Vagina (tissue), 2 donors: ENCODE measurements at regions not wholly inside any gene's neighbourhood (a gene's known extent, or its start where the extent isn't known, plus 50 kb on each side); places are given as distances from the start of the nearest gene placed in this dataset.

Experiments used
- POLR2A ChIP-seq, 2 donors: fragments of 450-650 bp; IDR thresholded peaks; one replicate each; pipeline ENCODE4 v1.6.1; 2017; ENCODE audit warnings: antibody characterized with exemption in 2 of 2, mild to moderate bottlenecking in 2 of 2, moderate library complexity in 2 of 2
- POLR2AphosphoS5 ChIP-seq, 2 donors: sonication (generic); formaldehyde crosslinking; IDR thresholded peaks; one replicate each; pipeline ENCODE4 v1.9.0; 2017; ENCODE audit warnings: antibody characterized with exemption in 2 of 2, mild to moderate bottlenecking in 2 of 2, low read depth in 1 of 2; ENCODE audit not compliant: insufficient read depth in 1 of 2
- TF ChIP-seq, protein P1 (sequence below), 3 experiments: fragments of 450-650 bp in 2 of 3; fragments of 200-600 bp in 1 of 3; sonication (generic) in 1 of 3; IDR thresholded peaks; one replicate each; pipeline ENCODE4 v1.5.1; 2017 to 2019; ENCODE audit warnings: antibody characterized with exemption in 3 of 3, mild to moderate bottlenecking in 2 of 3, moderate library complexity in 2 of 3

DNA sequence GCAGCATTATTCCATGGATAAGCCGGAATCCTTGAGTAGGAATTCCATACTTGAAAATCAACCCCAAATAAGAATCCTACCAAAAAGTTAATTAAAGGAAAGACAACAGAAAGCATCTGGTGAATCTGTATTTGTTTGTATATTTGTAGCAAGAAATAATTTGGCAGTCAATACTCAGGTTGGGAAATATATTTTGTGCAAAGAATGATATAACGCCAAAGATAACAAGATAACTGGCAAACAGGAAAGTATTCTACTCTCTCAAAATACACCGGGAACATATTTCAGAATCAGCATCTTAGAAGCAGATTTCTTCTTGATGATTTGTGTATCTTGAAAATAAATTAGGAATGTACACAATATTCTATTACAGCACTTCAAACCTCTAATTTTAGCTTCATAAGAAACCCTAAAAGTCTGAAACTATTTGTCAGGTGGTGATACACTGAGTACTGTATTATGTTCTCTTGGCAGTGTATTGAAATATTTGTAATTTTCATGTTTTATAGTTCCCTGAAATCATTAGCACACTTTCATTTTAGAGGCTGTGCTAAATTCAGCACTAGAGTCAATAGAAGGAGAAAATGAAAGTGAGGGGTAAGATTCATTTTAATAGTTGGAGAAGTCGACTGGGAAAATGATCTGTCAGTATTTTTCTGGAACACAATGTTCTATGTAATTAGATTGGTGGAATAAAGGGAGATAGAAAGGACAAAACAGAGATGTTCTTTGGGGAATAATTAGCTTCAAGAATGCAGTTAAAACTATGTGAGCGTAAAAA lies 879.7 kb upstream of the GJE1 start:
- TF ChIP-seq, protein P1, sequence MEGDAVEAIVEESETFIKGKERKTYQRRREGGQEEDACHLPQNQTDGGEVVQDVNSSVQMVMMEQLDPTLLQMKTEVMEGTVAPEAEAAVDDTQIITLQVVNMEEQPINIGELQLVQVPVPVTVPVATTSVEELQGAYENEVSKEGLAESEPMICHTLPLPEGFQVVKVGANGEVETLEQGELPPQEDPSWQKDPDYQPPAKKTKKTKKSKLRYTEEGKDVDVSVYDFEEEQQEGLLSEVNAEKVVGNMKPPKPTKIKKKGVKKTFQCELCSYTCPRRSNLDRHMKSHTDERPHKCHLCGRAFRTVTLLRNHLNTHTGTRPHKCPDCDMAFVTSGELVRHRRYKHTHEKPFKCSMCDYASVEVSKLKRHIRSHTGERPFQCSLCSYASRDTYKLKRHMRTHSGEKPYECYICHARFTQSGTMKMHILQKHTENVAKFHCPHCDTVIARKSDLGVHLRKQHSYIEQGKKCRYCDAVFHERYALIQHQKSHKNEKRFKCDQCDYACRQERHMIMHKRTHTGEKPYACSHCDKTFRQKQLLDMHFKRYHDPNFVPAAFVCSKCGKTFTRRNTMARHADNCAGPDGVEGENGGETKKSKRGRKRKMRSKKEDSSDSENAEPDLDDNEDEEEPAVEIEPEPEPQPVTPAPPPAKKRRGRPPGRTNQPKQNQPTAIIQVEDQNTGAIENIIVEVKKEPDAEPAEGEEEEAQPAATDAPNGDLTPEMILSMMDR (IDR thresholded peaks at IDR 0.05), result no peak
- TF ChIP-seq POLR2A (IDR thresholded peaks at IDR 0.05) (no peak), POLR2AphosphoS5 (IDR thresholded peaks at IDR 0.05; ENCODE audit: insufficient read depth in 1 of 2, low read depth in 1 of 2) (peak in 1 of 2 donors; percentile 6)
